HG02970 (cell line): ENCODE measurements at regions not wholly inside any gene's neighbourhood (a gene's known extent, or its start where the extent isn't known, plus 50 kb on each side); places are given as distances from the start of the nearest gene placed in this dataset.

Experiments
- ATAC-seq: cut with Tn5 transposase; IDR thresholded peaks from one replicate; pipeline ENCODE4 v1.9.1; 2021; ENCODE audit warnings: mild to moderate bottlenecking, moderate library complexity, moderate number of reproducible peaks; ENCODE audit not compliant: unreplicated experiment, low FRiP score

- no peak for ATAC-seq
Observed at GRCh38 chr5:68475476-68475983, 260.0 kb downstream of the PIK3R1 start.

GRCh38 chr5:68476854-68477253 is 261.3 kb downstream of the PIK3R1 start:
- no peak for ATAC-seq

GRCh38 chr5:68478301-68479095 is 262.9 kb downstream of the PIK3R1 start:
- no peak for ATAC-seq

- no peak for ATAC-seq
Observed at GRCh38 chr5:68479524-68479923, 264.0 kb downstream of the PIK3R1 start.

GRCh38 chr5:68480335-68480940 is 264.9 kb downstream of the PIK3R1 start:
- no peak for ATAC-seq

GRCh38 chr5:68482199-68482598 is 266.6 kb downstream of the PIK3R1 start:
- ATAC-seq = no peak

GRCh38 chr5:68484307-68485068 is 268.9 kb downstream of the PIK3R1 start:
- no peak for ATAC-seq

GRCh38 chr5:68489556-68489955 is 274.0 kb downstream of the PIK3R1 start:
- no peak for ATAC-seq

- ATAC-seq = no peak
Observed at GRCh38 chr5:68490406-68490805, 274.9 kb downstream of the PIK3R1 start.

- ATAC-seq = no peak
Observed at GRCh38 chr5:68494771-68495170, 279.2 kb downstream of the PIK3R1 start.

GRCh38 chr5:68499987-68500386 is 284.4 kb downstream of the PIK3R1 start:
- ATAC-seq = no peak

- no peak for ATAC-seq
Observed at GRCh38 chr5:68500813-68501212, 285.3 kb downstream of the PIK3R1 start.

GRCh38 chr5:68502531-68502930 is 287.0 kb downstream of the PIK3R1 start:
- no peak for ATAC-seq

- no peak for ATAC-seq
Observed at GRCh38 chr5:68504306-68504705, 288.8 kb downstream of the PIK3R1 start.

- ATAC-seq = no peak
Observed at GRCh38 chr5:68505917-68506860, 290.6 kb downstream of the PIK3R1 start.

GRCh38 chr5:68515514-68515913 is 300.0 kb downstream of the PIK3R1 start:
- no peak for ATAC-seq

- no peak for ATAC-seq
Observed at GRCh38 chr5:68518286-68518685, 302.7 kb downstream of the PIK3R1 start.

GRCh38 chr5:68519143-68519542 is 303.6 kb downstream of the PIK3R1 start:
- no peak for ATAC-seq

- ATAC-seq = no peak
Observed at GRCh38 chr5:68521776-68522175, 306.2 kb downstream of the PIK3R1 start.

- ATAC-seq = no peak
Observed at GRCh38 chr5:68522863-68523262, 307.3 kb downstream of the PIK3R1 start.
